Endothelial cell of umbilical vein (primary cell): ENCODE measurements at regions not wholly inside any gene's neighbourhood (a gene's known extent, or its start where the extent isn't known, plus 50 kb on each side); places are given as distances from the start of the nearest gene placed in this dataset.
A peak's percentile ranks its signal among the peaks of the same experiment; 100 is the strongest.

Source experiments
- BruUV-seq: library from RNA; stranded (reverse); fragments of 400-500 nt; replicated peaks from 2 replicates; lab custom pipeline; 2021; lab: Mats Ljungman, UMichigan
- CTCF ChIA-PET: fragments of 300-600, 350-600 bp; sonication (Branson Sonifier 250); formaldehyde crosslinking; loops from one replicate; lab custom pipeline; 2021; ENCODE audit warnings: antibody characterized with exemption, inconsistent platforms; lab: Charles Lee
- POLR2A ChIA-PET: fragments of 300-600, 350-600 bp; sonication (Branson Sonifier 250); formaldehyde crosslinking; loops from one replicate; lab custom pipeline; 2021; ENCODE audit warnings: antibody characterized with exemption, inconsistent platforms; lab: Charles Lee
- DNase-seq: peaks from one replicate; pipeline ENCODE4 v3.0.0-alpha.2; 2011; ENCODE audit warnings: low read depth, low spot score
- FAIRE-seq: peaks from 2 replicates; lab custom pipeline; 2011; peaks lifted over from hg19 to GRCh38; lab: Jason Lieb, UNC
- H2AFZ ChIP-seq: 2 replicates; pipeline ENCODE4 v1.6.0; 2012; ENCODE audit warnings: low read depth, low read length, control low read depth, inconsistent platforms
- H3K27ac ChIP-seq: 2 replicates; pipeline ENCODE4 v1.5.1; 2011; ENCODE audit warnings: low read depth, mild to moderate bottlenecking, control low read depth, low read length, moderate library complexity; ENCODE audit not compliant: insufficient read depth
- H3K27me3 ChIP-seq, 2 experiments: 2 replicates each; pipeline versions ENCODE4 v1.6.0 to v1.6.1; 2011; ENCODE audit warnings: low read length in 2 of 2, mixed read lengths in 1 of 2; ENCODE audit not compliant: control insufficient read depth in 2 of 2, insufficient read depth in 2 of 2
- H3K36me3 ChIP-seq, 2 experiments: 2 replicates in 1 of 2; 3 replicates in 1 of 2; pipeline ENCODE4 v1.5.1; 2011; ENCODE audit warnings: low read length in 2 of 2, mild to moderate bottlenecking in 1 of 2, moderate library complexity in 1 of 2; ENCODE audit not compliant: control insufficient read depth in 2 of 2, insufficient read depth in 2 of 2; ENCODE audit errors: extremely low read depth in 1 of 2
- H3K4me1 ChIP-seq: 3 replicates; pipeline ENCODE4 v1.5.1; 2011; ENCODE audit warnings: mild to moderate bottlenecking, low read length; ENCODE audit not compliant: control insufficient read depth, insufficient read depth; ENCODE audit errors: extremely low read depth
- H3K4me2 ChIP-seq: 2 replicates; pipeline ENCODE4 v1.6.1; 2011; ENCODE audit warnings: low read length, control low read depth, mixed read lengths; ENCODE audit not compliant: insufficient read depth
- H3K4me3 ChIP-seq, 3 experiments: fragments of 200-600 bp in 1 of 3; sonication (generic), shearing (Covaris generic) in 1 of 3; replicated peaks in 1 of 3; 2 replicates each; pipeline ENCODE4 v1.5.1; 2011 to 2016; ENCODE audit warnings: control low read depth in 3 of 3, low read length in 3 of 3, mild to moderate bottlenecking in 2 of 3, inconsistent platforms in 1 of 3, low read depth in 1 of 3, moderate library complexity in 1 of 3; ENCODE audit not compliant: insufficient read depth in 1 of 3
- H3K79me2 ChIP-seq: 2 replicates; pipeline ENCODE4 v1.6.0; 2012; ENCODE audit warnings: low read length, inconsistent platforms; ENCODE audit not compliant: control insufficient read depth, insufficient read depth
- H3K9ac ChIP-seq: replicated peaks from 2 replicates; pipeline ENCODE3; 2011; ENCODE audit warnings: low read length, control low read depth; ENCODE audit not compliant: insufficient read depth; ENCODE audit errors: extremely low read depth
- H3K9me1 ChIP-seq: replicated peaks from 3 replicates; pipeline ENCODE4 v1.6.0; 2011; ENCODE audit warnings: mild to moderate bottlenecking, low read length; ENCODE audit not compliant: control insufficient read depth, insufficient read depth; ENCODE audit errors: extremely low read depth
- H3K9me3 ChIP-seq: replicated peaks from 2 replicates; pipeline ENCODE4 v1.5.1; 2012; ENCODE audit warnings: low read length, inconsistent platforms; ENCODE audit not compliant: control insufficient read depth, insufficient read depth
- H4K20me1 ChIP-seq: replicated peaks from 2 replicates; pipeline ENCODE3; 2011; ENCODE audit warnings: mild to moderate bottlenecking, low read length; ENCODE audit not compliant: control insufficient read depth, insufficient read depth; ENCODE audit errors: extremely low read depth
- EZH2 ChIP-seq: IDR thresholded peaks from 2 replicates; pipeline ENCODE4 v1.6.1; 2012; ENCODE audit warnings: borderline replicate concordance, low read depth, mild to moderate bottlenecking, moderate library complexity, low read length, inconsistent platforms; ENCODE audit not compliant: severe bottlenecking
- FOS ChIP-seq: IDR thresholded peaks from 2 replicates; pipeline ENCODE4 v1.6.1; 2011; ENCODE audit warnings: mild to moderate bottlenecking, low read length, moderate library complexity, borderline replicate concordance; ENCODE audit not compliant: insufficient read depth
- GATA2 ChIP-seq: IDR thresholded peaks from 2 replicates; pipeline ENCODE4 v1.7.0; 2011; ENCODE audit warnings: low read depth, mild to moderate bottlenecking, moderate library complexity, mixed read lengths, low read length; ENCODE audit not compliant: insufficient read length, insufficient read depth
- JUN ChIP-seq: IDR thresholded peaks from 2 replicates; pipeline ENCODE4 v1.6.1; 2011; ENCODE audit warnings: borderline replicate concordance, low read depth; ENCODE audit not compliant: insufficient read length, insufficient read depth
- MYC ChIP-seq: IDR thresholded peaks from one replicate; pipeline ENCODE4 v1.6.1; 2011; ENCODE audit warnings: mild to moderate bottlenecking, low read depth, low read length
- POLR2A ChIP-seq: IDR thresholded peaks from 2 replicates; pipeline ENCODE4 v1.6.1; 2012; ENCODE audit warnings: low read depth, mild to moderate bottlenecking, control low read depth, low read length
- POLR2AphosphoS5 ChIP-seq: IDR thresholded peaks from 2 replicates; pipeline ENCODE4 v1.6.1; 2012; ENCODE audit warnings: low read depth, mild to moderate bottlenecking, control low read depth, low read length, moderate library complexity; ENCODE audit not compliant: insufficient read depth
- dilution Hi-C: fragments of 300-500 bp; cut with MboI; formaldehyde crosslinking; loops from one replicate; pipeline ENCODE4 v1.15.0; 2019; ENCODE audit warnings: low sequenced_read_pairs; ENCODE audit not compliant: extremely low pct_ligation_motif_present
- intact Hi-C: fragments of 100-400 bp; cut with micrococcal nuclease; formaldehyde crosslinking; loops from one replicate; pipeline ENCODE4 v1.10.0; 2022
- TF ChIP-seq, protein P1 (sequence below): IDR thresholded peaks from 2 replicates; pipeline ENCODE4 v1.6.1; 2011; ENCODE audit not compliant: insufficient read depth, insufficient read length
- TF ChIP-seq, protein P2 (sequence below), 2 donors: IDR thresholded peaks; 1 replicate in 1 of 2; 2 replicates in 1 of 2; pipeline ENCODE4 v1.5.1; 2011; ENCODE audit warnings: low read length in 2 of 2, mild to moderate bottlenecking in 2 of 2, moderate library complexity in 2 of 2, control low read depth in 1 of 2, inconsistent platforms in 1 of 2, low read depth in 1 of 2; ENCODE audit not compliant: insufficient read depth in 1 of 2; ENCODE audit errors: extremely low read depth in 1 of 2

DNA sequence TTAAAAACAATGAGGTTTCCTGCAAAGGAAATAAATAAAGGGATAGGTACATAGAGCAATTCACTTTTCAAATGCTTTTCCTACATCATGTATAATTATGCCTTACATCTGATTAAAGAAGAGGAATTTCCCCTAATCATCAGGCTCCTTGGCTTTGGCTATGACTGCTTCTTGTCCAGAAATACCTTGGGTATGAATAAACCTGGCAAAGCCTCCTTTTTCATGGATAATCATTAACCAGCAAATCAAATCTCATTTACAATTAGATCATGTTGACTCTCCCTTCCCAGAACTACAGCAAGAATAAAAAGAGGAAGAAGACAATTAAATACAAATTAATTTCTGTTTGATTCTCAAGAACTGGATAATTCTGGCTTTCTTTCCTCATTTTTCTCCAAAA is 58.0 kb upstream of the CD2AP start:
- TF ChIP-seq GATA2 (no peak), MYC (no peak), EZH2 (no peak), POLR2A (no peak)
- TF ChIP-seq, protein P1, sequence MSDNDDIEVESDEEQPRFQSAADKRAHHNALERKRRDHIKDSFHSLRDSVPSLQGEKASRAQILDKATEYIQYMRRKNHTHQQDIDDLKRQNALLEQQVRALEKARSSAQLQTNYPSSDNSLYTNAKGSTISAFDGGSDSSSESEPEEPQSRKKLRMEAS: no peak
- Histone ChIP-seq H3K9me3 (no peaks in the 10 kb centered on the region), H3K4me3 (no peak overlapping the region), H2AFZ (no peak overlapping the region), H3K79me2 (no peaks in the 10 kb centered on the region), H3K4me2 (no peak overlapping the region), H3K36me3 (no peaks in the 10 kb centered on the region), H3K27me3 (peaks cover 0 to 1% of the 10 kb centered on the region in 2 experiments), H3K9ac (no peak overlapping the region), H3K27ac (no peak overlapping the region), H3K9me1 (no peaks in the 10 kb centered on the region), H4K20me1 (no peaks in the 10 kb centered on the region), H3K4me1 (no peaks in the 10 kb centered on the region)
- FAIRE-seq (no peak), DNase-seq (peak; percentile 13)
- no TSS peak for BruUV-seq
- ChIA-PET CTCF (interaction anchor here (0.8 to 1.5 kb wide), 4 partner anchors 12 to 362 kb away, joined by 3 to 4 read pairs (median 4); no protein-coding TSS in a partner anchor), POLR2A (no interaction called here)
- intact Hi-C loops (loop anchor here (10.0 kb wide), 1 partner anchor 325 kb away; no protein-coding TSS in a partner anchor), dilution Hi-C loops (no loop called here)

DNA sequence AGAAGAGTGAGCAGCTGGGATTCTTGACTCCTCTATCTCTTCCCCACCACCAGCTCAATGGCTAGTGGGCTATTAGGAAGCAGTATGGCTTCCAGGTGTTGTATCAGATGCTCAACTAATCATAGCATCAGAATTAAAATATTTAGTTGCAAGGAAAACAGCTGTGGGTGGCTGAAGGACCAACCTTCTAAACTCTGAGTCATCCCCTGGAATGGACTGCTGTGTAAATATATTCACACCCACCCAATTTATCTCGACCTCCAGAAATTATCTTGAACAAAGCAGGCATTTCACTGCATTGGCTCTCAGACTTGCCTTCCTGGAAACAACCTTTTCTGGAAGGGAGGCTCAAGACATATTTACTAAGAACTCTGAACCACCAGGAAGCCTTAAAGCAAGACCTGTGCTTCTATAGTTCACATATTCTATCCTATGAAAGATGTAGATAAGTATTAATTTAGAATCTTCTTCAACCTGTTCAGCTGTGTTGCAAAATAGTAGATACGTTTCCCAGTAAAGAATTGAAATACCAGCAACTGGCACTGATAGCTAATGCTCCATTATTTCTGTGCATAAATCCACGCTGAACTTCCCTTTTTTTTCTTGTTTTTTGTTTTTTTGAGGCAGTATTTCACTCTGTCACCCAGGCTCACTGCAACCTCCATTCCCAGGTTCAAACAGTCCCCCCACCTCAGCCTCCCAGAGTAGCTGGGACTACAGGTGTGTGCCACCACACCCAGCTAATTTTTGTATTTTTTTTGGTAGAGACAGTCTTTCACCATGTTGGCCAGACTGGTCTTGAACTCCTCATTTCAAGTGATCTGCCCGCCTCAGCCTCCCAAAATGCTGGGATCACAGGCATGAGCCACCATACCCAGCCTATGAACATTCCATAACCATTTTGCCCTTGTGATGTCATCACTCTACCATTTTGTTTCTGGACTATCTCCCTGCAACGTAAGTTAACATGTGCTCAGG is 56.9 kb upstream of the CD2AP start:
- no peak overlapping the region for H3K9ac ChIP-seq
- no peaks in the 10 kb centered on the region for H4K20me1 ChIP-seq
- dilution Hi-C loops (no loop called here), intact Hi-C loops (no loop called here)
- H3K4me3 ChIP-seq: no peak overlapping the region
- no peak overlapping the region for H3K4me2 ChIP-seq
- DNase-seq: peak; percentile 47
- H3K79me2 ChIP-seq: no peaks in the 10 kb centered on the region
- H3K9me3 ChIP-seq: no peaks in the 10 kb centered on the region
- TF ChIP-seq, protein P1: no peak
- TF ChIP-seq POLR2AphosphoS5: no peak
- no peak for TF ChIP-seq EZH2
- no peak for TF ChIP-seq GATA2
- TF ChIP-seq JUN: no peak
- TF ChIP-seq, protein P2, sequence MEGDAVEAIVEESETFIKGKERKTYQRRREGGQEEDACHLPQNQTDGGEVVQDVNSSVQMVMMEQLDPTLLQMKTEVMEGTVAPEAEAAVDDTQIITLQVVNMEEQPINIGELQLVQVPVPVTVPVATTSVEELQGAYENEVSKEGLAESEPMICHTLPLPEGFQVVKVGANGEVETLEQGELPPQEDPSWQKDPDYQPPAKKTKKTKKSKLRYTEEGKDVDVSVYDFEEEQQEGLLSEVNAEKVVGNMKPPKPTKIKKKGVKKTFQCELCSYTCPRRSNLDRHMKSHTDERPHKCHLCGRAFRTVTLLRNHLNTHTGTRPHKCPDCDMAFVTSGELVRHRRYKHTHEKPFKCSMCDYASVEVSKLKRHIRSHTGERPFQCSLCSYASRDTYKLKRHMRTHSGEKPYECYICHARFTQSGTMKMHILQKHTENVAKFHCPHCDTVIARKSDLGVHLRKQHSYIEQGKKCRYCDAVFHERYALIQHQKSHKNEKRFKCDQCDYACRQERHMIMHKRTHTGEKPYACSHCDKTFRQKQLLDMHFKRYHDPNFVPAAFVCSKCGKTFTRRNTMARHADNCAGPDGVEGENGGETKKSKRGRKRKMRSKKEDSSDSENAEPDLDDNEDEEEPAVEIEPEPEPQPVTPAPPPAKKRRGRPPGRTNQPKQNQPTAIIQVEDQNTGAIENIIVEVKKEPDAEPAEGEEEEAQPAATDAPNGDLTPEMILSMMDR (IDR thresholded peaks at IDR 0.05; ENCODE audit: extremely low read depth in 1 of 2, insufficient read depth in 1 of 2, low read depth in 1 of 2, low read length in 2 of 2): no peak
- no peak for TF ChIP-seq POLR2A
- TF ChIP-seq MYC: no peak
- TF ChIP-seq FOS: no peak
- H3K27ac ChIP-seq: no peak overlapping the region
- no peak overlapping the region for H2AFZ ChIP-seq
- no TSS peak for BruUV-seq
- no peak for FAIRE-seq
- peaks cover 0 to 2% of the 10 kb centered on the region in 2 experiments for H3K27me3 ChIP-seq
- CTCF ChIA-PET: interaction anchor here (1.4 to 1.5 kb wide), 2 partner anchors 211 to 361 kb away, joined by 4 read pairs; no protein-coding TSS in a partner anchor
- POLR2A ChIA-PET: no interaction called here
- no peaks in the 10 kb centered on the region for H3K9me1 ChIP-seq
- H3K36me3 ChIP-seq: no peaks in the 10 kb centered on the region
- no peaks in the 10 kb centered on the region for H3K4me1 ChIP-seq
